HepG2 (cell line): ENCODE measurements at regions not wholly inside any gene's neighbourhood (a gene's known extent, or its start where the extent isn't known, plus 50 kb on each side); places are given as distances from the start of the nearest gene placed in this dataset.

Experiments used
- ATAC-seq: fragments of 200-7000 bp; cut with Tn5 transposase; 3 replicates; pipeline ENCODE4 v1.9.1; 2020; ENCODE audit warnings: mild to moderate bottlenecking, moderate library complexity
- BruUV-seq: library from RNA; stranded (reverse); fragments of 400-500 nt; replicated peaks from 2 replicates; lab custom pipeline; 2021; lab: Mats Ljungman, UMichigan
- CTCF ChIA-PET: fragments of 300-600 bp; formaldehyde crosslinking; extraction: SDS; loops from one replicate; lab custom pipeline; 2021; ENCODE audit warnings: low total read pairs, inconsistent platforms, low intra/inter-chr PET ratio; lab: Yijun Ruan, JAX
- POLR2A ChIA-PET: fragments of 350-600 bp; sonication (Branson Sonifier 250); formaldehyde crosslinking; loops from one replicate; lab custom pipeline; 2020; ENCODE audit warnings: antibody characterized with exemption, inconsistent platforms; lab: Yijun Ruan, JAX
- DNase-seq: peaks from one replicate; pipeline ENCODE4 v3.0.0-alpha.2; 2015; ENCODE audit warnings: low spot score
- FAIRE-seq: peaks from 3 replicates; lab custom pipeline; 2011; peaks lifted over from hg19 to GRCh38; lab: Jason Lieb, UNC
- H2AFZ ChIP-seq: one replicate; pipeline ENCODE4 v1.6.1; 2011; ENCODE audit warnings: low read length, inconsistent platforms
- H3K27ac ChIP-seq: fragments of 300-600 bp; 3 replicates; pipeline ENCODE4 v1.8.0; 2011; ENCODE audit warnings: mixed run types, mild to moderate bottlenecking, mixed read lengths, low read length, inconsistent platforms; ENCODE audit not compliant: insufficient read depth; ENCODE audit errors: extremely low read length
- H3K27me3 ChIP-seq, 2 experiments: fragments of 200-600 bp in 1 of 2; 2 replicates in 1 of 2; 3 replicates in 1 of 2; pipeline versions ENCODE4 v1.6.0 to v1.8.0; 2011; ENCODE audit warnings: low read length in 2 of 2, mild to moderate bottlenecking in 2 of 2, moderate library complexity in 2 of 2, inconsistent platforms in 1 of 2; ENCODE audit not compliant: insufficient read depth in 2 of 2, control insufficient read depth in 1 of 2
- H3K36me3 ChIP-seq, 2 experiments: fragments of 200-600 bp in 1 of 2; replicated peaks in 1 of 2; 2 replicates in 1 of 2; 3 replicates in 1 of 2; pipeline versions ENCODE4 v1.5.1 to v1.8.0; 2011; ENCODE audit warnings: low read length in 2 of 2, inconsistent platforms in 1 of 2; ENCODE audit not compliant: insufficient read depth in 2 of 2, control insufficient read depth in 1 of 2
- H3K4me1 ChIP-seq: 2 replicates; pipeline ENCODE4 v1.5.1; 2012; ENCODE audit warnings: low read length, inconsistent platforms; ENCODE audit not compliant: insufficient read depth
- H3K4me2 ChIP-seq: 2 replicates; pipeline ENCODE4 v1.6.0; 2011; ENCODE audit warnings: low read depth, low read length, inconsistent platforms
- H3K4me3 ChIP-seq, 3 experiments: fragments of 200-600 bp in 1 of 3; sonication (generic), shearing (Covaris generic) in 1 of 3; replicated peaks in 1 of 3; 2 replicates each; pipeline ENCODE4 v1.5.1; 2011 to 2016; ENCODE audit warnings: low read length in 3 of 3, inconsistent platforms in 2 of 3, low read depth in 2 of 3, mild to moderate bottlenecking in 2 of 3, control low read depth in 1 of 3, mixed read lengths in 1 of 3; ENCODE audit not compliant: insufficient read depth in 1 of 3
- H3K79me2 ChIP-seq: one replicate; pipeline ENCODE4 v1.6.1; 2011; ENCODE audit warnings: low read length, inconsistent platforms; ENCODE audit not compliant: insufficient read depth
- H3K9ac ChIP-seq: 2 replicates; pipeline ENCODE4 v1.6.0; 2011; ENCODE audit warnings: mild to moderate bottlenecking, low read depth, low read length, inconsistent platforms; ENCODE audit not compliant: insufficient read depth
- H3K9me3 ChIP-seq: 2 replicates; pipeline ENCODE4 v1.5.1; 2012; ENCODE audit warnings: mild to moderate bottlenecking, low read length
- H4K20me1 ChIP-seq: 2 replicates; pipeline ENCODE4 v1.6.0; 2011; ENCODE audit warnings: inconsistent platforms, mild to moderate bottlenecking, low read length, moderate library complexity; ENCODE audit not compliant: insufficient read depth
- CBX5 ChIP-seq: sonication (generic); formaldehyde crosslinking; IDR thresholded peaks from 2 replicates; pipeline ENCODE4 v1.4.0; 2020; ENCODE audit warnings: missing genetic modification reagents, borderline replicate concordance
- GATAD2A ChIP-seq: IDR thresholded peaks from 2 replicates; pipeline ENCODE4 v1.6.1; 2016
- HMG20B ChIP-seq: conservative IDR thresholded peaks from 2 replicates; pipeline ENCODE4 v1.6.1; 2016; ENCODE audit warnings: missing genetic modification reagents, missing compliant biosample characterization
- JUNB ChIP-seq: sonication (generic); formaldehyde crosslinking; IDR thresholded peaks from 2 replicates; pipeline ENCODE4 v1.8.0; 2022; ENCODE audit warnings: missing genetic modification reagents, mild to moderate bottlenecking, borderline replicate concordance
- KLF16 ChIP-seq, 2 experiments: sonication (generic) in 1 of 2; formaldehyde crosslinking in 1 of 2; IDR thresholded peaks; 2 replicates each; pipeline versions ENCODE4 v1.6.1 to v1.8.0; 2016 to 2023; ENCODE audit warnings: missing genetic modification reagents in 2 of 2, missing compliant biosample characterization in 1 of 2
- MEIS2 ChIP-seq: sonication (generic); formaldehyde crosslinking; IDR thresholded peaks from 2 replicates; pipeline ENCODE4 v1.9.0; 2021; ENCODE audit warnings: mild to moderate bottlenecking, missing genetic modification reagents
- MTA1 ChIP-seq: sonication (generic); formaldehyde crosslinking; IDR thresholded peaks from 2 replicates; pipeline ENCODE4 v1.4.0; 2020; ENCODE audit warnings: missing genetic modification reagents, mild to moderate bottlenecking, borderline replicate concordance
- POLR2A ChIP-seq, 2 experiments: IDR thresholded peaks; 2 replicates each; pipeline ENCODE4 v1.6.1; 2011; ENCODE audit warnings: low read depth in 2 of 2, low read length in 2 of 2, mild to moderate bottlenecking in 1 of 2, moderate library complexity in 1 of 2; ENCODE audit not compliant: insufficient read depth in 1 of 2
- SNRNP70 ChIP-seq: fragments of 200-400 bp; formaldehyde crosslinking; IDR thresholded peaks from 2 replicates; pipeline ENCODE4 v1.6.1; 2017; ENCODE audit warnings: mild to moderate bottlenecking, low read depth, low read length, moderate library complexity
- ZBTB44 ChIP-seq: sonication (generic); formaldehyde crosslinking; IDR thresholded peaks from 2 replicates; pipeline ENCODE4 v1.4.0; 2020; ENCODE audit warnings: missing genetic modification reagents
- ZNF292 ChIP-seq: sonication (generic); formaldehyde crosslinking; IDR thresholded peaks from 2 replicates; pipeline ENCODE4 v1.8.1; 2022; ENCODE audit warnings: mild to moderate bottlenecking, low read depth, missing genetic modification reagents, borderline replicate concordance
- ZNF510 ChIP-seq: sonication (generic); formaldehyde crosslinking; IDR thresholded peaks from 2 replicates; pipeline ENCODE4 v1.4.0; 2020; ENCODE audit warnings: low read depth, mild to moderate bottlenecking, missing genetic modification reagents
- WGBS: methylation state at CpG from one replicate; pipeline ENCODE4 v1.1.6; 2017; ENCODE audit warnings: low lambda C conversion rate; 5-methylcytosine and 5-hydroxymethylcytosine counted together
- in situ Hi-C: cut with HindIII; loops from 2 replicates; pipeline ENCODE4 v1.10.0; 2017; ENCODE audit warnings: low pct_unique_long_range_greater_than_20kb; ENCODE audit not compliant: extremely low pct_ligation_motif_present
- intact Hi-C: fragments of 100-400 bp; cut with micrococcal nuclease; formaldehyde crosslinking; loops from one replicate; pipeline ENCODE4 v1.10.0; 2022; ENCODE audit not compliant: unreplicated experiment
- TF ChIP-seq, protein P1 (sequence below): sonication (generic); formaldehyde crosslinking; IDR thresholded peaks from 2 replicates; pipeline ENCODE4 v1.9.0; 2021; ENCODE audit warnings: missing genetic modification reagents, borderline replicate concordance
- TF ChIP-seq, protein P2 (sequence below): IDR thresholded peaks from 2 replicates; pipeline ENCODE4 v1.6.1; 2016

- intact Hi-C loops (no loop called here), in situ Hi-C loops (no loop called here)
- no peaks in the 10 kb centered on the region for H4K20me1 ChIP-seq
- no peak overlapping the region for H3K4me3 ChIP-seq
- CTCF ChIA-PET: no interaction called here
- no peak for ATAC-seq
- H3K9ac ChIP-seq: no peak overlapping the region
- TF ChIP-seq ZNF510 (no peak), GATAD2A (CRISPR knock-in tag) (no peak), MTA1 (CRISPR knock-in tag) (no peak), CBX5 (CRISPR knock-in tag) (no peak)
- TF ChIP-seq, protein P1, sequence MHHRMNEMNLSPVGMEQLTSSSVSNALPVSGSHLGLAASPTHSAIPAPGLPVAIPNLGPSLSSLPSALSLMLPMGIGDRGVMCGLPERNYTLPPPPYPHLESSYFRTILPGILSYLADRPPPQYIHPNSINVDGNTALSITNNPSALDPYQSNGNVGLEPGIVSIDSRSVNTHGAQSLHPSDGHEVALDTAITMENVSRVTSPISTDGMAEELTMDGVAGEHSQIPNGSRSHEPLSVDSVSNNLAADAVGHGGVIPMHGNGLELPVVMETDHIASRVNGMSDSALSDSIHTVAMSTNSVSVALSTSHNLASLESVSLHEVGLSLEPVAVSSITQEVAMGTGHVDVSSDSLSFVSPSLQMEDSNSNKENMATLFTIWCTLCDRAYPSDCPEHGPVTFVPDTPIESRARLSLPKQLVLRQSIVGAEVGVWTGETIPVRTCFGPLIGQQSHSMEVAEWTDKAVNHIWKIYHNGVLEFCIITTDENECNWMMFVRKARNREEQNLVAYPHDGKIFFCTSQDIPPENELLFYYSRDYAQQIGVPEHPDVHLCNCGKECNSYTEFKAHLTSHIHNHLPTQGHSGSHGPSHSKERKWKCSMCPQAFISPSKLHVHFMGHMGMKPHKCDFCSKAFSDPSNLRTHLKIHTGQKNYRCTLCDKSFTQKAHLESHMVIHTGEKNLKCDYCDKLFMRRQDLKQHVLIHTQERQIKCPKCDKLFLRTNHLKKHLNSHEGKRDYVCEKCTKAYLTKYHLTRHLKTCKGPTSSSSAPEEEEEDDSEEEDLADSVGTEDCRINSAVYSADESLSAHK (CRISPR knock-in tag): no peak
- no peak overlapping the region for H3K4me2 ChIP-seq
- no peak for DNase-seq
- no peaks in the 10 kb centered on the region for H3K27me3 ChIP-seq
- WGBS: 95% methylated on average over 1 of the region's 1 CpG
- BruUV-seq: no TSS peak
- no peak overlapping the region for H2AFZ ChIP-seq
- H3K27ac ChIP-seq: no peak overlapping the region
- no peaks in the 10 kb centered on the region for H3K36me3 ChIP-seq
- POLR2A ChIA-PET: no interaction called here
- no peaks in the 10 kb centered on the region for H3K9me3 ChIP-seq
- no peaks in the 10 kb centered on the region; the same call in 1 of the 2 replicates for H3K4me1 ChIP-seq
- no peaks in the 10 kb centered on the region for H3K79me2 ChIP-seq
- FAIRE-seq: no peak
Measured at GRCh38 chr1:65623895-65624294, 168.8 kb upstream of the PDE4B start.

- Histone ChIP-seq H3K4me3 (no peak overlapping the region), H3K4me1 (no peaks in the 10 kb centered on the region; the same call in 1 of the 2 replicates), H3K36me3 (no peaks in the 10 kb centered on the region), H3K4me2 (no peak overlapping the region), H3K9me3 (no peaks in the 10 kb centered on the region)
- DNase-seq (no peak), ATAC-seq (no peak)
- intact Hi-C loops: no loop called here
- 9% methylated on average over 2 of the region's 2 CpGs for WGBS
- ChIA-PET POLR2A (no interaction called here), CTCF (no interaction called here)
- TF ChIP-seq JUNB (CRISPR knock-in tag): no peak
- no peak for TF ChIP-seq HMG20B (CRISPR knock-in tag)
- TF ChIP-seq POLR2A (IDR thresholded peaks at IDR 0.05; ENCODE audit: insufficient read depth in 1 of 2, low read depth in 2 of 2, low read length in 2 of 2): no peak
- TF ChIP-seq ZNF292 (CRISPR knock-in tag): no peak
- no peak for TF ChIP-seq SNRNP70
- TF ChIP-seq KLF16 (CRISPR knock-in tag; IDR thresholded peaks at IDR 0.05): no peak
- TF ChIP-seq, protein P2, sequence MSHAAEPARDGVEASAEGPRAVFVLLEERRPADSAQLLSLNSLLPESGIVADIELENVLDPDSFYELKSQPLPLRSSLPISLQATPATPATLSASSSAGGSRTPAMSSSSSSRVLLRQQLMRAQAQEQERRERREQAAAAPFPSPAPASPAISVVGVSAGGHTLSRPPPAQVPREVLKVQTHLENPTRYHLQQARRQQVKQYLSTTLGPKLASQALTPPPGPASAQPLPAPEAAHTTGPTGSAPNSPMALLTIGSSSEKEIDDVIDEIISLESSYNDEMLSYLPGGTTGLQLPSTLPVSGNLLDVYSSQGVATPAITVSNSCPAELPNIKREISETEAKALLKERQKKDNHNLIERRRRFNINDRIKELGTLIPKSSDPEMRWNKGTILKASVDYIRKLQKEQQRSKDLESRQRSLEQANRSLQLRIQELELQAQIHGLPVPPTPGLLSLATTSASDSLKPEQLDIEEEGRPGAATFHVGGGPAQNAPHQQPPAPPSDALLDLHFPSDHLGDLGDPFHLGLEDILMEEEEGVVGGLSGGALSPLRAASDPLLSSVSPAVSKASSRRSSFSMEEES (CRISPR knock-in tag): no peak
- no peak for TF ChIP-seq MEIS2 (CRISPR knock-in tag)
- no peak for TF ChIP-seq ZBTB44
- TF ChIP-seq, all 625 proteins: peak for 0
- no peaks in the 10 kb centered on the region for H3K79me2 ChIP-seq
- H2AFZ ChIP-seq: no peak overlapping the region
- no peak overlapping the region for H3K27ac ChIP-seq
- no peaks in the 10 kb centered on the region for H4K20me1 ChIP-seq
- no peak overlapping the region for H3K9ac ChIP-seq
- no peak for FAIRE-seq
- BruUV-seq: no TSS peak
- H3K27me3 ChIP-seq: no peaks in the 10 kb centered on the region
- in situ Hi-C loops: no loop called here
Measured at GRCh38 chr1:65625528-65625927, 167.2 kb upstream of the PDE4B start.
